Skeletal muscle satellite cell (primary cell): ENCODE measurements at regions not wholly inside any gene's neighbourhood (a gene's known extent, or its start where the extent isn't known, plus 50 kb on each side); places are given as distances from the start of the nearest gene placed in this dataset.

ENCODE experiments used
- H3K27me3 ChIP-seq: 2 replicates; pipeline ENCODE4 v1.7.0; 2013; ENCODE audit warnings: low read length; ENCODE audit not compliant: control insufficient read depth, insufficient read depth
- H3K36me3 ChIP-seq: 2 replicates; pipeline ENCODE4 v1.7.0; 2013; ENCODE audit warnings: mild to moderate bottlenecking, control low read depth, low read length; ENCODE audit not compliant: insufficient read depth
- H3K4me1 ChIP-seq: 2 replicates; pipeline ENCODE4 v1.7.0; 2013; ENCODE audit warnings: low read length; ENCODE audit not compliant: control insufficient read depth, insufficient read depth
- H3K4me2 ChIP-seq: 2 replicates; pipeline ENCODE4 v1.7.0; 2013; ENCODE audit warnings: mild to moderate bottlenecking, low read length
- H3K4me3 ChIP-seq: 2 replicates; pipeline ENCODE4 v1.7.0; 2013; ENCODE audit warnings: low read length
- H3K9ac ChIP-seq: 2 replicates; pipeline ENCODE4 v1.7.0; 2013; ENCODE audit warnings: mild to moderate bottlenecking, low read depth, low read length, moderate library complexity
- H3K9me3 ChIP-seq: replicated peaks from 2 replicates; pipeline ENCODE4 v1.7.0; 2013; ENCODE audit warnings: mild to moderate bottlenecking, control low read depth, low read length

GRCh38 chr10:3704565-3705325 is 80.3 kb downstream of the KLF6 start:
- Histone ChIP-seq H3K36me3 (no peaks in the 10 kb centered on the region), H3K4me3 (no peak overlapping the region), H3K9me3 (no peaks in the 10 kb centered on the region), H3K27me3 (peaks cover 17% of the 10 kb centered on the region), H3K4me1 (no peaks in the 10 kb centered on the region), H3K4me2 (no peak overlapping the region), H3K9ac (no peak overlapping the region)

- Histone ChIP-seq H3K9ac (no peak overlapping the region), H3K4me2 (no peak overlapping the region), H3K9me3 (no peaks in the 10 kb centered on the region), H3K36me3 (no peaks in the 10 kb centered on the region), H3K27me3 (peaks cover 35% of the 10 kb centered on the region), H3K4me1 (no peaks in the 10 kb centered on the region), H3K4me3 (no peak overlapping the region)
These were observed 82.4 kb downstream of the KLF6 start for GRCh38 chr10:3702569-3702968.

DNA sequence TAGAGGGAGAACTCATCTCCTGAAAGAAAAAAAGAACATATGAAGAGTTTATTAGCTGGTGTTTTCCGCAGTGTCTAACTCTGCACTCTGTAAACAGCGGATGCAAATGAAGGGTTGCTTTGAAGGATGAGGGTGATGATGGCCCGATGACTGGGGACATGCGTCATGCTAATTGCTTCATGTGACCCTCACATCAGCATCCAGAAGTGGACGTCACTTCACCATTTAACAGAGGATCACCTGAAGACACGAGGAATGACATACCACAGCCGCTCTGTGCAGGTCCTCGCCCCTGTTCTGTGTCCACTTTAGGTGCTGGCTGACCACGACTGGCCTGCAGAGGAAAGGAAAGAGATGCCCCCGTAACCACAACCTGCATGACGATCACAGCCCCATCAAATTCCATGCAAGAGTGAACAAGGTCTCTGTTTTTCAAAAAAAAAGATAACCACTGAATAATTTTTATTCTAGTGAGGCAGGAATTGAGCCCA is 82.9 kb downstream of the KLF6 start:
- Histone ChIP-seq H3K9me3 (no peaks in the 10 kb centered on the region), H3K27me3 (peaks cover 35% of the 10 kb centered on the region), H3K4me3 (no peak overlapping the region), H3K36me3 (no peaks in the 10 kb centered on the region), H3K4me2 (no peak overlapping the region), H3K9ac (no peak overlapping the region), H3K4me1 (no peaks in the 10 kb centered on the region)

DNA sequence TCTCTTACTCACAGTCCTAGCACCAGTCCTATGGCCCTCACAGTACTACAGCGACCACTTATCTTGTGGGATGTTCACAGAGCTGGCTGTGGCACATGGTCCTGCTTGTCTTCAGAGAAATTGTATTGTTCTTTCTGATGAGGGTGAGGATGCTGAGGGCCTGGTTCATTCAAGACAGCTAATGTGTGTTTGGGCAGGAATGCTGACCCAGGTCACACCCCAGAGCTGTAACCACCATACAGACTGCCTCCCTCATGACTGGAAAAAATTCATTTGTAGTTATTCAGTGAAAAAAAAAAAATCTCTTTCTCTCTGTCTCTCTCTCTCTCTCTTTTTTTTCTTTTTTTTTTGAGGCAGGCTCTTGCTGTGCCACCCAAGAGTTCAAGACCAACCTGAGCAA is 83.5 kb downstream of the KLF6 start:
- no peaks in the 10 kb centered on the region for H3K9me3 ChIP-seq
- no peak overlapping the region for H3K4me2 ChIP-seq
- no peak overlapping the region for H3K4me3 ChIP-seq
- H3K36me3 ChIP-seq = no peaks in the 10 kb centered on the region
- H3K9ac ChIP-seq = no peak overlapping the region
- H3K27me3 ChIP-seq = peaks cover 35% of the 10 kb centered on the region
- H3K4me1 ChIP-seq = no peaks in the 10 kb centered on the region

DNA sequence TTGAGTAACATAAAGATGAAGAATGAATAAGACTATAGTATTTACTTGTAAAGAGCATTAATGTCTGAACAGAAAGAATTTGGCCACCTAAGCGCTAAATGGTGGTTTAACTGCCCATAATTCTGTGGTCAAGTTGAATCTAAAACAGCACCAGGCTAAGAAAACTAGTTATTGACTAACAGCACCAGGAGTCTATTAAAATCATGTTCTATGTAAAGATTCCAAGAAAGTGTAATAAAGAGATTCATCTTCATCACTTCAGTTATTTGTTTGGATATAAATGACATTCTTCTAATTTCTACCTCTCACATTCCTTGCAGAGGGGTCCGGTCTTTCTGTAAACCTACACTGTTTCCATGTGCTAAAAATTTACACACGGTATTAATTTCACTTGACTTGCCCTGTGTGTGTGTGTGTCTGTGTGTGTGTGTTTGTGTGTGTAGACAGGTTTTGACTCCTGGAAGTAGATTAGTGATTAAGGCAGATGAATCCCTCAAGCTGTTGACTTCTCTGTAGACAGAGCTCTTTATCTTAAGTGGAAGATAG is 84.4 kb downstream of the KLF6 start:
- peaks cover 35% of the 10 kb centered on the region for H3K27me3 ChIP-seq
- H3K4me1 ChIP-seq = no peaks in the 10 kb centered on the region
- no peak overlapping the region for H3K9ac ChIP-seq
- no peaks in the 10 kb centered on the region for H3K36me3 ChIP-seq
- no peak overlapping the region for H3K4me3 ChIP-seq
- no peaks in the 10 kb centered on the region for H3K9me3 ChIP-seq
- no peak overlapping the region for H3K4me2 ChIP-seq

DNA sequence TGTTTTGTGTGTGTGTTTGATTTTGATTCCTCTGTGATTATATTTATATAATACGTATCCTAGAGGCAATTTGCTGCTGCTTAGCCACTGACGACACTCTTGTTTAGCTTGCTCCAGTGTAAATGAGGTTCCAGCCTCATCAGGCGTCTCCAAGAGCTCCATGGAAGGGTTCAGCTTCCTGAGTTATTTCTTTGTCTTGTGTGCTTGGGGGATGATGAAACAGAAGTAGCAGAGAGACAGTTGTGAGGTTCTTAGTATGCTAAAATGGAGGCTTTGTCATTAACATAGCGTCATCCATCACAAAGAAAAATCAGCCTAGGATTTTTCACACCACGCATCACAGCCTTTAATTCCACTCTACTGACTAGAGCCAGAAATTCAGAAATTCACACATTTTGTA is 85.1 kb downstream of the KLF6 start:
- Histone ChIP-seq H3K4me3 (no peak overlapping the region), H3K9me3 (no peaks in the 10 kb centered on the region), H3K36me3 (no peaks in the 10 kb centered on the region), H3K9ac (no peak overlapping the region), H3K4me1 (no peaks in the 10 kb centered on the region), H3K4me2 (no peak overlapping the region), H3K27me3 (peaks cover 32% of the 10 kb centered on the region)

DNA sequence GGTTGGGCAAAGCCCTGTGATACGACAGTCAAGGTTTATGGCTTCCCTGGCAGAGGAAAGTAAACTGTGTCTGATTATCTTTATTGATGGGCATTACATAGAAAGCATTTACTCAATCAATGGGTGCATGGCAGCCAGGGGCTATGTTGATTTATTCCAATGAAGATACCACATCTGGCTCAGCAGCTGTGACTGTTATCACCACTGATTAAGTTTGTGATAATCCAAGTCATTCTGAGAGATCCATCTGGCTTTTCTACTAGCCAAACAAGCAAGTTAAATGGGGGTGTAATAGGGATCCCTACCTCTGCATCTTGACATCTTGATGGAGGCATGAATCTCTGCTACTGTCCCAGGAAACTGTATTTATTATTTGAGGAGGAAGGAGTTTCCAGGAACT is 86.7 kb downstream of the KLF6 start:
- no peaks in the 10 kb centered on the region for H3K4me1 ChIP-seq
- peaks cover 32% of the 10 kb centered on the region for H3K27me3 ChIP-seq
- no peak overlapping the region for H3K9ac ChIP-seq
- no peak overlapping the region for H3K4me2 ChIP-seq
- no peaks in the 10 kb centered on the region for H3K36me3 ChIP-seq
- H3K4me3 ChIP-seq = no peak overlapping the region
- no peaks in the 10 kb centered on the region for H3K9me3 ChIP-seq

GRCh38 chr10:3693698-3694080 is 91.3 kb downstream of the KLF6 start:
- no peak overlapping the region for H3K4me2 ChIP-seq

DNA sequence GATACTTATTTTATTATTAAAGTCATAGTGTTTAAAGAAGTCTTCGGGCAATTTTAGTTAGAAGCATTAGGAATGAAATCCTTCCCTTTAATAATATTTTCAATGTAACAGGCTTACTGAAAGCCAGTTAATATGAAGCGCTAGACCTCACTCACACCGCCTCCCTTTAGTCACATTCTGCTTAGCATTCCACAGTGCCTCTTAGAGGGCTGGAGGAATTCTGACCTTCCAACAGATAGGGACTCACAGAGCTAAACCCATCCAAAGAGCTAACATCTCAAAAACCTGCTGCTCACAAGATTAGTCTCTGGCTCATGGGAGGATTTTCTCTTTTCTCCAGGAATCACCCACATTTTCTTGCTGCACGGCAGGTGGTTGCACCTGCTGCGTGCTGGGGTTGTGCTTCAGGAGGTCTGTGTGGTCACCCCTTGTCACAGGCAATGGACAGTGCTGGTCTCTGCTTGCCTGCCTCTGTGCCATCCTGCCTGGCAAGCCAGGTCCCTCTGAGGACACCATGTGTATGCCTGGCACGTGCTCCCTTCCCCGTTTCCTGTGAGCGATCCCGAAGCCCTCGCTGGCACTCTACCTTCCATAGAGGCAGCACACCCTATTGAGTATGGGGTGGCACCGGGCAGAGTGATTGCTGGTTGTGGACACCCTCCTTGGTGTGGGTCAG is 91.8 kb downstream of the KLF6 start:
- no peaks in the 10 kb centered on the region for H3K36me3 ChIP-seq
- H3K27me3 ChIP-seq = peaks cover 8% of the 10 kb centered on the region
- no peak overlapping the region for H3K4me2 ChIP-seq
- H3K4me1 ChIP-seq = no peaks in the 10 kb centered on the region
- H3K4me3 ChIP-seq = no peak overlapping the region
- no peaks in the 10 kb centered on the region for H3K9me3 ChIP-seq
- no peak overlapping the region for H3K9ac ChIP-seq

More at GRCh38 chr10:3693698-3694080, 91.3 kb downstream of the KLF6 start:
- Histone ChIP-seq H3K4me3 (no peak overlapping the region), H3K4me1 (no peaks in the 10 kb centered on the region), H3K27me3 (peaks cover 13% of the 10 kb centered on the region), H3K36me3 (no peaks in the 10 kb centered on the region), H3K9me3 (no peaks in the 10 kb centered on the region), H3K9ac (no peak overlapping the region)

- Histone ChIP-seq H3K4me3 (no peak overlapping the region), H3K36me3 (no peaks in the 10 kb centered on the region), H3K9me3 (no peaks in the 10 kb centered on the region), H3K9ac (no peak overlapping the region), H3K4me1 (no peaks in the 10 kb centered on the region), H3K4me2 (no peak overlapping the region), H3K27me3 (peaks cover 4% of the 10 kb centered on the region)
These were observed 92.5 kb downstream of the KLF6 start for GRCh38 chr10:3692387-3692999.

DNA sequence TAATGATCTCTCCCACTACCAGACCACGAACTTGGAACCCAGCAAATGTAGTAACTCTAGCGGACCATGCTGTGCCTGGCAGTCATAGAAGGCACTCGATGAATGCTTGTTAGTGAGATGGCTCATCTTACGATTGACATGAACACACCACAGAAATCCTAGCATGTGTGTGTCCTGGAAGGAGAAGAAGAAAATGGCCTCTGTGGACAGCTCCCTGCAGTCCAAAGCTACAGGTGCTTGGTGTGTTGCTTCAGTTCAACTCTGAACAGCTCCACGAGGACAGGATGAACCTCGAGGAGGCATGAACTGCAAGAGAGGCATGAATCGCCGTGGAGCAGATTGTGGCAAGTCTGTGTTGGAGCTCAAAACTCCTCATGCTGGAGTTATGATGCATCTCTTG is 93.5 kb downstream of the KLF6 start:
- no peaks in the 10 kb centered on the region for H3K9me3 ChIP-seq
- H3K4me2 ChIP-seq = no peak overlapping the region

More for the DNA sequence above, 93.5 kb downstream of the KLF6 start:
- H3K9ac ChIP-seq = no peak overlapping the region
- H3K4me1 ChIP-seq = no peaks in the 10 kb centered on the region
- peaks cover 4% of the 10 kb centered on the region for H3K27me3 ChIP-seq
- H3K4me3 ChIP-seq = no peak overlapping the region
- H3K36me3 ChIP-seq = no peaks in the 10 kb centered on the region
